Mesendoderm (in vitro differentiated cells): ENCODE measurements at regions not wholly inside any gene's neighbourhood (a gene's known extent, or its start where the extent isn't known, plus 50 kb on each side); places are given as distances from the start of the nearest gene placed in this dataset.

ENCODE experiments used
- DNase-seq: peaks from one replicate; pipeline ENCODE4 v3.0.0; 2013
- H2AK5ac ChIP-seq: 2 replicates; pipeline ENCODE4 v1.6.1; 2013; ENCODE audit warnings: low read length, inconsistent platforms
- H2BK120ac ChIP-seq: 2 replicates; pipeline ENCODE4 v1.6.1; 2013; ENCODE audit warnings: low read depth, mild to moderate bottlenecking, low read length, moderate library complexity, mixed read lengths
- H2BK15ac ChIP-seq: replicated peaks from 2 replicates; pipeline ENCODE4 v1.6.1; 2013; ENCODE audit warnings: low read depth, mild to moderate bottlenecking, moderate library complexity
- H2BK5ac ChIP-seq: 2 replicates; pipeline ENCODE4 v1.6.1; 2013; ENCODE audit warnings: low read length, inconsistent platforms
- H3K18ac ChIP-seq: 2 replicates; pipeline ENCODE4 v1.6.1; 2013; ENCODE audit warnings: mild to moderate bottlenecking, low read length, mixed read lengths
- H3K23ac ChIP-seq: one replicate; pipeline ENCODE4 v1.6.1; 2013; ENCODE audit warnings: low read length
- H3K27ac ChIP-seq: 2 replicates; pipeline ENCODE4 v1.5.1; 2013; ENCODE audit warnings: low read depth, mild to moderate bottlenecking, inconsistent platforms, low read length, moderate library complexity
- H3K27me3 ChIP-seq: 2 replicates; pipeline ENCODE4 v1.6.1; 2013; ENCODE audit warnings: low read length, control low read depth, mild to moderate bottlenecking, inconsistent platforms; ENCODE audit not compliant: insufficient read depth, poor library complexity
- H3K36me3 ChIP-seq: 2 replicates; pipeline ENCODE4 v1.6.1; 2013; ENCODE audit warnings: low read length, inconsistent platforms; ENCODE audit not compliant: control insufficient read depth, insufficient read depth
- H3K4ac ChIP-seq: one replicate; pipeline ENCODE4 v1.6.1; 2013; ENCODE audit warnings: low read depth, mild to moderate bottlenecking, low read length, moderate library complexity
- H3K4me1 ChIP-seq: 2 replicates; pipeline ENCODE4 v1.6.1; 2013; ENCODE audit warnings: low read depth, low read length, inconsistent platforms; ENCODE audit not compliant: control insufficient read depth
- H3K4me2 ChIP-seq: 2 replicates; pipeline ENCODE4 v1.6.1; 2013; ENCODE audit warnings: low read length
- H3K4me3 ChIP-seq: 2 replicates; pipeline ENCODE4 v1.5.1; 2013; ENCODE audit warnings: mild to moderate bottlenecking, low read length
- H3K56ac ChIP-seq: one replicate; pipeline ENCODE4 v1.6.1; 2013; ENCODE audit warnings: low read length
- H3K79me1 ChIP-seq: 2 replicates; pipeline ENCODE4 v1.6.1; 2013; ENCODE audit warnings: low read length, inconsistent platforms
- H3K79me2 ChIP-seq: 2 replicates; pipeline ENCODE4 v1.6.1; 2013; ENCODE audit warnings: mild to moderate bottlenecking, low read length; ENCODE audit not compliant: control insufficient read depth, insufficient read depth
- H3K9ac ChIP-seq: 2 replicates; pipeline ENCODE4 v1.6.1; 2013; ENCODE audit warnings: low read length, inconsistent platforms
- H4K5ac ChIP-seq: one replicate; pipeline ENCODE4 v1.6.1; 2013; ENCODE audit warnings: low read length
- H4K8ac ChIP-seq: one replicate; pipeline ENCODE4 v1.6.1; 2013; ENCODE audit warnings: low read depth, mild to moderate bottlenecking, control low read depth, low read length, moderate library complexity
- WGBS: extraction: QIAGEN DNeasy Blood & Tissue Kit; methylation state at CpG from one replicate; pipeline ENCODE4 v1.1.7; 2013; ENCODE audit warnings: low lambda C conversion rate, missing lambda C conversion rate; ENCODE audit not compliant: insufficient coverage; ENCODE audit errors: extremely low coverage; 5-methylcytosine and 5-hydroxymethylcytosine counted together

DNA sequence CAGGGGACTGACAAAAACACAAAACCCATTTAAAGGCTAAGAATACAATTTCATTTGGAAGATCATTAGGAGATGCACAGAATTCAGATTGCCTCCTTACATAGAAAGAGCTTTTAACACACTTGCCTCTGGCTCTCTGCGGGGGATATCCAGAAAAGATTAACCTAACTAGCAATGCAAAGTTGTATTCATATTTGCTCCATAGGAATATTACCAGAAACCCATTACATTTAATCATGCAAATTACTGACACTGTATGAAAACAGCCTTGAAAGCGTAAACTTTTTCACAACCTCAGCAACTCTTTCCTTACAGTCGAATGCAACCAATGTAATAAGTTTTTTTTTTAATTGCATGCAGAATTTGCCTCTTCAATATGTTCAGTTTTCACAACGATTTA is 1087.3 kb upstream of the PRKX start:
- Histone ChIP-seq H2AK5ac (no peak overlapping the region), H3K23ac (no peak overlapping the region), H3K9ac (no peak overlapping the region), H3K79me1 (no peaks in the 10 kb centered on the region), H3K56ac (no peak overlapping the region), H3K27ac (no peak overlapping the region), H3K4me3 (no peak overlapping the region), H3K79me2 (no peaks in the 10 kb centered on the region), H3K18ac (no peak overlapping the region), H2BK120ac (no peak overlapping the region), H3K4ac (no peak overlapping the region), H3K4me2 (no peak overlapping the region), H4K5ac (no peak overlapping the region), H4K8ac (no peak overlapping the region), H3K27me3 (no peaks in the 10 kb centered on the region), H2BK5ac (no peak overlapping the region), H3K36me3 (no peaks in the 10 kb centered on the region), H3K4me1 (no peaks in the 10 kb centered on the region), H2BK15ac (no peak overlapping the region)
- DNase-seq, result no peak
- WGBS, result no CpG with 5 or more reads among the region's 4 CpGs

DNA sequence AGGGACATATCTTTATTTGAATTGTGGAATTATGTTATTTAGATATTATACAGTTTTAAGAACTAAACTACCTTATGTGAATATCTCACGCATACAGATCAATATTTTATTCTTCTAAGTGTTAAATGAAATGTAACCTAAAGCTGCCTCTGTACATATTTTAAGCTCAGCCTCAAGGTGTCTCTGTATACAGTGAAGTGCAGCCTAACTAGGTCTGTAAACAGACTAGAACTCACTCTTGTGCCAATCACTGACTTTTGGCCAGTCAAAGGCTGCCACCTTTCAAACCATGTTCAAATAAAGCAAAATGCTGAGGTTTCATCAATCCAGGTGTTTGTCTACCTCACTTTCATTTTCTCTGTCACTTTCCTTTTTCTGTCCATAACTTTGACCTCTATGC is 1074.5 kb upstream of the PRKX start:
- no peak for DNase-seq
- H3K23ac ChIP-seq, result no peak overlapping the region
- no peak overlapping the region for H4K8ac ChIP-seq
- no peak overlapping the region for H2BK5ac ChIP-seq
- no peaks in the 10 kb centered on the region for H3K27me3 ChIP-seq
- H3K4me1 ChIP-seq, result no peaks in the 10 kb centered on the region
- no CpG with 5 or more reads among the region's 1 CpG for WGBS
- no peak overlapping the region for H3K4me2 ChIP-seq
- H3K4ac ChIP-seq, result no peak overlapping the region
- H3K79me1 ChIP-seq, result no peaks in the 10 kb centered on the region
- H3K56ac ChIP-seq, result no peak overlapping the region
- H3K18ac ChIP-seq, result no peak overlapping the region
- no peak overlapping the region for H2BK120ac ChIP-seq
- no peaks in the 10 kb centered on the region for H3K36me3 ChIP-seq
- H3K4me3 ChIP-seq, result no peak overlapping the region
- no peak overlapping the region for H3K9ac ChIP-seq
- H3K27ac ChIP-seq, result no peak overlapping the region
- H2BK15ac ChIP-seq, result no peak overlapping the region
- no peaks in the 10 kb centered on the region for H3K79me2 ChIP-seq
- H4K5ac ChIP-seq, result no peak overlapping the region
- no peak overlapping the region for H2AK5ac ChIP-seq

DNA sequence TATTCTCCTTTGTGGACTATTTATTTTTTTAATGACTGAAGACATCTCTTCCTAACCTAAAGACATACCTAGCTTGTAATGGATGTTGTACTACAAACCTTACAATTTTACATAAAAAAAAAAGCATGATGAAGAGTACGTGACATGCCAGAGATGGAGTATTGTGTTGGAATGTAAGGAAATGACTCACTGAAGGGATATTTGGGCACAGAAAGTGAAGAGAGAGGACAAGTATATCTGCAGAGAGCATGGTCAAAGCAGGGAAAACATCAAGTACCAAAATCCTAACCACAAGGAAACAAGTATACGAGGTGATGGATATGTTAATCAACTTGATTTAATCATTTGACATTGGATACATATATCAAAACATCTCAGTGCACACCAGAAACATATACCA is 1051.4 kb upstream of the PRKX start:
- Histone ChIP-seq H3K4me2 (no peak overlapping the region), H3K4me1 (no peaks in the 10 kb centered on the region), H4K8ac (no peak overlapping the region), H3K36me3 (no peaks in the 10 kb centered on the region), H2BK5ac (no peak overlapping the region), H3K79me2 (no peaks in the 10 kb centered on the region), H2BK15ac (no peak overlapping the region), H3K79me1 (no peaks in the 10 kb centered on the region), H2BK120ac (no peak overlapping the region), H3K27ac (no peak overlapping the region), H2AK5ac (no peak overlapping the region), H3K4ac (no peak overlapping the region), H3K23ac (no peak overlapping the region), H3K56ac (no peak overlapping the region), H3K27me3 (no peaks in the 10 kb centered on the region), H3K18ac (no peak overlapping the region), H3K9ac (no peak overlapping the region), H4K5ac (no peak overlapping the region), H3K4me3 (no peak overlapping the region)
- DNase-seq, result peak; percentile 1
- WGBS, result no CpG with 5 or more reads among the region's 2 CpGs

DNA sequence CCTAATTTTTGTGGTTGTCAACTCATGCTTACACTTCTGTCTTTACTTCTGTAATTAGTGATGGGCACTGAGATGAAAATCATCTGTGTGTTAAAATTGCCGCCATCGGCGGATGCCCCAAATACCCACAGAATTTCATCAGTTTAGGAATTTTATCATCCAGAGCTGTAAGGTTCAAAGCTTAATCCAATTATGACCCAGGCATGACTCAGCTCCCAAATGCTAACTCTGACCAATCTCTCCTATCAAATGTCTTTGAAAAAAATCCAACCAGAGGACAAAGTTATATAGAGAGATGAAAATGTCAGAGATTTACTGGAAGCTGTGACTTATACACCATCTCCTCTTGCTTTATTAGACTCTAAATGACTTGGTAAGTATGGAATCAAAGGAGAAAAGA is 1048.7 kb upstream of the PRKX start:
- Histone ChIP-seq H3K79me2 (no peaks in the 10 kb centered on the region), H3K18ac (no peak overlapping the region), H2BK5ac (no peak overlapping the region), H3K79me1 (no peaks in the 10 kb centered on the region), H4K5ac (no peak overlapping the region), H4K8ac (no peak overlapping the region), H3K27ac (no peak overlapping the region), H3K4me2 (no peak overlapping the region), H3K23ac (no peak overlapping the region), H3K36me3 (no peaks in the 10 kb centered on the region), H2BK120ac (no peak overlapping the region), H3K27me3 (no peaks in the 10 kb centered on the region), H3K4me3 (no peak overlapping the region), H3K56ac (no peak overlapping the region), H3K9ac (no peak overlapping the region), H2AK5ac (no peak overlapping the region), H2BK15ac (no peak overlapping the region), H3K4me1 (no peaks in the 10 kb centered on the region), H3K4ac (no peak overlapping the region)
- WGBS, result no CpG with 5 or more reads among the region's 3 CpGs
- DNase-seq, result no peak

DNA sequence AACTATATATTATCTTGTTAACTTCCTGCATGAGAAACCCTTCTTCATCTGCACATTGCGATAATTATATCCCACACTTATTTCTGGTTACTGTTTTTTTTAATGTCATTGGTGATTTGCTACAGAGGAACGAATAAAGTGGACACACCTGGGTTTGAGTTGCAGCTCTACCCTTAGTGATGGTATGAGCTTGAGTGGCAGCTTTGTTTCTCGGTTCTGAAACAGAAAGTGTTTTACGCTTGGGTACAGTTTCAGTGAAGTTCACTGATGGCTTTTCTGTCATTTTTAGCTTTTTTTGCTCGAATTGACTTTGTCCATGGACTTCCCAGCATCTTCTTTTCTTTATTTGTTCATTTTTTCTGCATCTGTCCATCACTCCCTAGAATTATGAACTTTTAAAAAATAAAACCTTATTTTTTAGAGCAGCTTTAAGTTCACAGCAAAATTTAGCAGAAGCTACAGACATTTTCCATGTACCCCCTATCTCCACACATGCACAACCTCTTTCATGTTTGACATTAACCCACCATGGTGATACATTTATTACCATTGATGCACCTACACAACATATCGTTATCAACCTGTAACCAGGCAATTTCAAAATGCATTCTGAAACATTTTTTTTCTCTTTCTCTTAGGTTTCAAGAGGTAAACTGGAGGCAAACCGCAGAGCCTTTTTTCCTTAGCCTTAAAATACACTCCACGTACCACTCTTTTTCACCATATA is 1041.6 kb upstream of the PRKX start:
- Histone ChIP-seq H2BK120ac (no peak overlapping the region), H3K56ac (no peak overlapping the region), H3K4me3 (no peak overlapping the region), H3K23ac (no peak overlapping the region), H2BK5ac (no peak overlapping the region), H2BK15ac (no peak overlapping the region), H4K5ac (no peak overlapping the region), H3K4ac (no peak overlapping the region), H3K18ac (no peak overlapping the region), H3K4me2 (no peak overlapping the region), H3K79me1 (no peaks in the 10 kb centered on the region), H3K36me3 (no peaks in the 10 kb centered on the region), H2AK5ac (no peak overlapping the region), H3K27me3 (no peaks in the 10 kb centered on the region), H3K79me2 (no peaks in the 10 kb centered on the region), H3K4me1 (no peaks in the 10 kb centered on the region), H3K27ac (no peak overlapping the region), H3K9ac (no peak overlapping the region), H4K8ac (no peak overlapping the region)
- DNase-seq, result no peak
- no CpG with 5 or more reads among the region's 8 CpGs for WGBS

DNA sequence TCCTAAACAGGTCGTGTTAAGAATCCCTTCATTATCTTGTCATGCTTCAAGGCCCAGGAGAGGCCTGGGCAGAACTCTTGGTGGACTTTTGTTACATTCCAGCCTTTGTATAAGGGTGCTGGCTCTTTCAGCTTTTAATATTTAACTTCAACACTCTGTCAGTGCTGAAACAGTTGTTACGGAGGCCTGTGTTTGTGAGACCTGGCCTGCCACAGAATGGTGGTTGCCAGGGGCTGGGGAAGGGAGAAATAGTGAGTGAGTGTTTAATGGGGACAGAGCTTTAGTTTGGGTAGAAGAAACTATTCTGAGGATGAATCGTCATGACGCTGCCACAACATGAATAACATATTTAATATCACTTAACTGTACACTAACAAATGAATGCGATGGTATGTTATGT is 1027.6 kb upstream of the PRKX start:
- Histone ChIP-seq H3K79me1 (no peaks in the 10 kb centered on the region), H3K27me3 (no peaks in the 10 kb centered on the region), H2BK5ac (no peak overlapping the region), H3K36me3 (no peaks in the 10 kb centered on the region), H4K5ac (no peak overlapping the region), H3K4me3 (no peak overlapping the region), H3K27ac (no peak overlapping the region), H3K4me1 (no peaks in the 10 kb centered on the region), H3K56ac (no peak overlapping the region), H2BK15ac (no peak overlapping the region), H2BK120ac (no peak overlapping the region), H3K23ac (no peak overlapping the region), H3K4me2 (no peak overlapping the region), H2AK5ac (no peak overlapping the region), H3K18ac (no peak overlapping the region), H3K79me2 (no peaks in the 10 kb centered on the region), H3K9ac (no peak overlapping the region), H4K8ac (no peak overlapping the region), H3K4ac (no peak overlapping the region)
- no CpG with 5 or more reads among the region's 5 CpGs for WGBS
- no peak for DNase-seq
